B cell (primary cell): ENCODE measurements at regions not wholly inside any gene's neighbourhood (a gene's known extent, or its start where the extent isn't known, plus 50 kb on each side); places are given as distances from the start of the nearest gene placed in this dataset.

Experiments
- EZH2 ChIP-seq: IDR thresholded peaks from 2 replicates; pipeline ENCODE4 v1.6.1; 2012; ENCODE audit warnings: borderline replicate concordance, low read depth, mild to moderate bottlenecking, moderate library complexity, low read length; ENCODE audit not compliant: insufficient read depth, poor library complexity, severe bottlenecking
- TF ChIP-seq, protein P1 (sequence below): fragments of 200-600 bp; IDR thresholded peaks from one replicate; pipeline ENCODE4 v1.8.0; 2022; ENCODE audit warnings: antibody characterized with exemption, mild to moderate bottlenecking

DNA sequence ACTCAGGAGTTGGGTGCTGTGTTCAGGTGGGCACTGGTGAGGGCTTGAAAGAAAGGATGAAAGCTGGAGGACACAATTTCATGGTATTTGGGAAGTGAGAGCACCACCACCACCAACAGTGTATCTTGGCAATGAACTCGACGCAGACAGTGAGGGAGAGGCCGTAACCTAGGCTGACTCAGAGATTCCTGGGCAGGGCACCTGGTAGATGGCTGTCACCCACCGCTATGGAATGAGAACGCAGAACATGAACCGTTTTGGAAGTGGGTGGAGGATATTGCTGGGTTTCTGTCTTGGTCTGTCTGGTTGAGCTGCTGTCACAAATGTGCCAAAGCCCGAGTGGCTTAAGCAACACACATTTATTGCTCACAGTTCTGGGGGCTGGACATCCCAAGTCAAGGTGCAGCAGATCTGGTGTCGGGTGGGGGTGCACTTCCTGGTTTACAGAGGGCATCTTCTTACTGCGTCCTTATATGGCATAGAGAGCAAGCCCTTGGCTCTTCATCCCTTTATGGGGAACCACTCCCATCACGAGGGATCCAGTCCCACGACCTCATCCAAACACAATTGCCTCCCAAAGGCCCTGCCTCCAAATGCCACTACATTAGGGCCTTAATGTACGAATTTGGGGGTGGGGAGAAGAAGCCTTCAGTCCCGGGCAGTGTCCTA, 246.3 kb downstream of the SIPA1L2 start:
- TF ChIP-seq, protein P1, sequence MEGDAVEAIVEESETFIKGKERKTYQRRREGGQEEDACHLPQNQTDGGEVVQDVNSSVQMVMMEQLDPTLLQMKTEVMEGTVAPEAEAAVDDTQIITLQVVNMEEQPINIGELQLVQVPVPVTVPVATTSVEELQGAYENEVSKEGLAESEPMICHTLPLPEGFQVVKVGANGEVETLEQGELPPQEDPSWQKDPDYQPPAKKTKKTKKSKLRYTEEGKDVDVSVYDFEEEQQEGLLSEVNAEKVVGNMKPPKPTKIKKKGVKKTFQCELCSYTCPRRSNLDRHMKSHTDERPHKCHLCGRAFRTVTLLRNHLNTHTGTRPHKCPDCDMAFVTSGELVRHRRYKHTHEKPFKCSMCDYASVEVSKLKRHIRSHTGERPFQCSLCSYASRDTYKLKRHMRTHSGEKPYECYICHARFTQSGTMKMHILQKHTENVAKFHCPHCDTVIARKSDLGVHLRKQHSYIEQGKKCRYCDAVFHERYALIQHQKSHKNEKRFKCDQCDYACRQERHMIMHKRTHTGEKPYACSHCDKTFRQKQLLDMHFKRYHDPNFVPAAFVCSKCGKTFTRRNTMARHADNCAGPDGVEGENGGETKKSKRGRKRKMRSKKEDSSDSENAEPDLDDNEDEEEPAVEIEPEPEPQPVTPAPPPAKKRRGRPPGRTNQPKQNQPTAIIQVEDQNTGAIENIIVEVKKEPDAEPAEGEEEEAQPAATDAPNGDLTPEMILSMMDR: no peak
- TF ChIP-seq EZH2: no peak
